Osteocyte (in vitro differentiated cells): ENCODE measurements at regions not wholly inside any gene's neighbourhood (a gene's known extent, or its start where the extent isn't known, plus 50 kb on each side); places are given as distances from the start of the nearest gene placed in this dataset.

Experiments used
- DNase-seq: peaks from one replicate; pipeline ENCODE4 v3.0.0; 2021; ENCODE audit warnings: mixed read lengths; ENCODE audit not compliant: unreplicated experiment; ENCODE audit errors: extremely low spot score
- H3K27ac Mint-ChIP-seq: one replicate; pipeline ENCODE4 v1.8.0; 2021; ENCODE audit warnings: mild to moderate bottlenecking, mixed read lengths; ENCODE audit not compliant: unreplicated experiment
- H3K27me3 Mint-ChIP-seq: one replicate; pipeline ENCODE4 v1.8.0; 2021; ENCODE audit warnings: mixed read lengths; ENCODE audit not compliant: unreplicated experiment
- H3K36me3 Mint-ChIP-seq: one replicate; pipeline ENCODE4 v1.8.0; 2021; ENCODE audit warnings: mixed read lengths; ENCODE audit not compliant: unreplicated experiment
- H3K4me1 Mint-ChIP-seq: one replicate; pipeline ENCODE4 v1.8.0; 2021; ENCODE audit warnings: mixed read lengths; ENCODE audit not compliant: unreplicated experiment
- H3K4me3 Mint-ChIP-seq: one replicate; pipeline ENCODE4 v1.8.0; 2021; ENCODE audit warnings: mild to moderate bottlenecking, moderate library complexity, mixed read lengths; ENCODE audit not compliant: unreplicated experiment
- H3K9me3 Mint-ChIP-seq: one replicate; pipeline ENCODE4 v1.8.0; 2021; ENCODE audit warnings: mixed read lengths; ENCODE audit not compliant: unreplicated experiment
- TF ChIP-seq, protein P1 (sequence below): fragments of 200-600 bp; sonication (generic); IDR thresholded peaks from 2 replicates; pipeline ENCODE4 v1.5.0; 2021; ENCODE audit warnings: antibody characterized with exemption, mild to moderate bottlenecking, moderate library complexity

DNA sequence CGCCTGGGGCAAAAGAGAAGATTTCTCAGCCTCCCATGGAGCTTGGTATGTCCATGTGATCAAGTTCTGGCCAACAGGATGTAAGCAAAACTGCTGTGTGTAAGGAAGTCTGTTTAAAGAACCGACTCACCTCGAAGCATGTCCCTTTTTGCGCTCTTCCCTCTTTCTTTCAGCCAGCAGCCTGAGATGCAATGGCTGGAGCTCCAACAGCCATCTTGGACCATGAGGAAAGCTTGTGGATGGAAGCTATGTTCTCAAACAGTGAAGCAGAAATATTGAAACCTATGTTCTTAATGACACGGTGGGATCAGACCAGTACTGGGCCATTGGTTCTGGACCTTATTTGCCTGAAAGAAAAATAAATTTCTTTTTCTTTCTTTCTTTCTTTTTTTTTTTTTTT is 82.3 kb upstream of the SLC24A4 start:
- Mint-ChIP-seq H3K4me3 (no peak overlapping the region), H3K27ac (no peak overlapping the region), H3K36me3 (no peaks in the 10 kb centered on the region), H3K9me3 (peaks cover 18% of the 10 kb centered on the region), H3K4me1 (no peaks in the 10 kb centered on the region), H3K27me3 (peaks cover 5% of the 10 kb centered on the region)
- no peak for DNase-seq
- TF ChIP-seq, protein P1, sequence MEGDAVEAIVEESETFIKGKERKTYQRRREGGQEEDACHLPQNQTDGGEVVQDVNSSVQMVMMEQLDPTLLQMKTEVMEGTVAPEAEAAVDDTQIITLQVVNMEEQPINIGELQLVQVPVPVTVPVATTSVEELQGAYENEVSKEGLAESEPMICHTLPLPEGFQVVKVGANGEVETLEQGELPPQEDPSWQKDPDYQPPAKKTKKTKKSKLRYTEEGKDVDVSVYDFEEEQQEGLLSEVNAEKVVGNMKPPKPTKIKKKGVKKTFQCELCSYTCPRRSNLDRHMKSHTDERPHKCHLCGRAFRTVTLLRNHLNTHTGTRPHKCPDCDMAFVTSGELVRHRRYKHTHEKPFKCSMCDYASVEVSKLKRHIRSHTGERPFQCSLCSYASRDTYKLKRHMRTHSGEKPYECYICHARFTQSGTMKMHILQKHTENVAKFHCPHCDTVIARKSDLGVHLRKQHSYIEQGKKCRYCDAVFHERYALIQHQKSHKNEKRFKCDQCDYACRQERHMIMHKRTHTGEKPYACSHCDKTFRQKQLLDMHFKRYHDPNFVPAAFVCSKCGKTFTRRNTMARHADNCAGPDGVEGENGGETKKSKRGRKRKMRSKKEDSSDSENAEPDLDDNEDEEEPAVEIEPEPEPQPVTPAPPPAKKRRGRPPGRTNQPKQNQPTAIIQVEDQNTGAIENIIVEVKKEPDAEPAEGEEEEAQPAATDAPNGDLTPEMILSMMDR = no peak

DNA sequence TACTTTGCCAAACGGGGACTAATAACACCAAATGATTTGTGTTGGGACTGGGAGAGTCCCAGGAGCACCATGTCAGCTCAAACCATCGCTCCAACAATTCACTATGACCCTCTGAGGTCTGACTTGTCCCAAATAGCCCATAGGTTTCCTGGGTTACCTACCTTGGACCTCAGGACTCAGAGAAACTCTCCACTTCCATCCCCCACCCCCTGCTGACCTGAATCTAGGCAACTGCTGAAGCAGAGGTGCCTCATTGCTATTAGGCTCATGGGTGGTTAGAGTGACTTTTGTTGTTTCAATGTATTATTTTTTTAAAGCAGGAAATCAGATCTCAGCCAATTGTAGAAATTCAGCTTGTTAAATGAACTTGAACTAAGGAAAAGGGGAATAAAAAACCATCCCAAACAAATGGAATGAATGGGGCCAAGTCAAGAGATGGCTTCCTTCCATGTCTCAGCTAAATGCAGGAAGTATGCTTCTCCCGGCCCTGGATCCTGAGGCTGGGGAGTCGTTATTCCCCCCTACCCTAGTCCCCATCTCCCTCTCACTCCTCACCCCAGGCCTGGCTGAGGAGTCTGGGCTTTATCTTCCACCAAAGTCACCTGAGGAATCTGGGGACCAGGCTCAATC is 80.9 kb upstream of the SLC24A4 start:
- DNase-seq = no peak
- Mint-ChIP-seq H3K4me1 (no peaks in the 10 kb centered on the region), H3K4me3 (no peak overlapping the region), H3K9me3 (peaks cover 23% of the 10 kb centered on the region), H3K36me3 (no peaks in the 10 kb centered on the region), H3K27me3 (peaks cover 2% of the 10 kb centered on the region), H3K27ac (no peak overlapping the region)
- TF ChIP-seq, protein P1 = no peak

DNA sequence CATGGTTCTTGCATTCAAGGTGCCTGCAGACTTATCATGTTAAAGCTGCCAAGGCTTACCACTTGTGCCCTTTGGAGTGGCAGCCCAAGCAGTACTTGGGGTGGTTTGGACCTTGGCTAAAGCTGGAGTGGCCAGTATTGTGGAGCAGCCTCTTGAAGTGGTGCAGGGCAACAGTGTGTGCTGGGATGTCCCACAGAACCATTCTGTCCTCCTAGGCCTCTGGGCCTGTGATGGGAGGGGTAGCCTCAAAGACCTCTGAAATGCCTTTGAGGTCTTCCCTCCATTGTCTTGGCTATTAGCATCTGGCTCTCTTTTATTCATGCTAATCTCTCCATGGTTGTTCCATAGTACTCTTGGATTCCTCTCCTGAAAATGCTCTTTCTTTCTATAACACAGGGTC is 78.2 kb upstream of the SLC24A4 start:
- Mint-ChIP-seq H3K27me3 (peaks cover under 1% of the 10 kb centered on the region), H3K4me1 (no peaks in the 10 kb centered on the region), H3K4me3 (no peak overlapping the region), H3K36me3 (no peaks in the 10 kb centered on the region), H3K9me3 (peaks cover 18% of the 10 kb centered on the region), H3K27ac (no peak overlapping the region)
- DNase-seq = no peak
- TF ChIP-seq, protein P1 = no peak

DNA sequence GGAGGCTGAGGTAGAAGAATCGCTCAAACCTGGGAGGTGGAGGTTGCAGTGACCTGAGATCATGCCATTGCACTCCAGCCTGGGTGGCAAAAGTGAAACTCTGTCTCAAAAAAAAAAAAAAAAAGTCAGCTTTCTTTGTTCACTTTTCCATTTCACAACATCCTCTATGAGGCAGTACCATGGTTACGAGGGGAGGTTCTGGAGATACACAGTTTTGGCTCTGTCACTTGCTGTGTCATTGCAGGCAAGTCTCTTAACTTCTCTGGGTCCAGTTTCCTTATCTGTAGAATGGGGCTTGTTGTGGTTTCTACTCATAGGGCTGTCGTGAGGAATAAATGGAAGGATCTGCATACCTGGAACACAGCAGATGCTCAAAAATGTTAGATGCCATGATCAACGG is 75.6 kb upstream of the SLC24A4 start:
- TF ChIP-seq, protein P1 = no peak
- Mint-ChIP-seq H3K27me3 (peaks cover 22% of the 10 kb centered on the region), H3K4me1 (no peaks in the 10 kb centered on the region), H3K36me3 (no peaks in the 10 kb centered on the region), H3K27ac (no peak overlapping the region), H3K9me3 (peaks cover 14% of the 10 kb centered on the region), H3K4me3 (no peak overlapping the region)
- no peak for DNase-seq

DNA sequence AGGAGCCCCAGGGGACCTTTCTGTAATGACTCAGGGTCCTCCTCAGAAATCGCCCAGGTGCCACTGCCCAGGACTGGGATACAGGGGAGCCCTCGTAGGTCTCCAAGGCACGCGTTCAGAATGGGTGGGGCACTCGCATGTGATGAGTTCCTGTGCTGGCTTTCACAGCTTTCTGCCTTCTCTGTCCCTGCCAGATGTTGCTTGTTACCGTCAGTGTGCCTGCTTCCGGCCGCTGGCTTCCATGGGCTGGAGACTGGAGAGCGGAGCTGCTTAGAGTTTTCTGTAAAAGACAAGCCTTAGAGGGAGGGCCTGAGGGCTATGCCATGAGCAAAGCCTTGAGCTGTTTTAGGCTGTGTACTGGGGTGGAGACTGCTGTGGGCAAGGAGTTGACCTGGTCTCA is 75.0 kb upstream of the SLC24A4 start:
- TF ChIP-seq, protein P1 = no peak
- Mint-ChIP-seq H3K27me3 (peaks cover 28% of the 10 kb centered on the region), H3K36me3 (no peaks in the 10 kb centered on the region), H3K27ac (no peak overlapping the region), H3K9me3 (peaks cover 14% of the 10 kb centered on the region), H3K4me3 (no peak overlapping the region), H3K4me1 (no peaks in the 10 kb centered on the region)
- DNase-seq = no peak
